IPS-18c (cell line): ENCODE measurements at regions not wholly inside any gene's neighbourhood (a gene's known extent, or its start where the extent isn't known, plus 50 kb on each side); places are given as distances from the start of the nearest gene placed in this dataset.
"Not testable (repeated sequence)": the region's sequence is repeated elsewhere in the genome, so short reads cannot be mapped to it uniquely, and the experiment has no call there.

Experiments
- H3K4me3 ChIP-seq: 2 replicates; pipeline ENCODE4 v1.7.0; 2013; ENCODE audit warnings: low read depth, mild to moderate bottlenecking, low read length, moderate library complexity; ENCODE audit not compliant: insufficient read depth
- H3K9me3 ChIP-seq: one replicate; pipeline ENCODE4 v1.6.1; 2013; ENCODE audit warnings: mild to moderate bottlenecking, low read length, moderate library complexity; ENCODE audit not compliant: control insufficient read depth, insufficient read depth

DNA sequence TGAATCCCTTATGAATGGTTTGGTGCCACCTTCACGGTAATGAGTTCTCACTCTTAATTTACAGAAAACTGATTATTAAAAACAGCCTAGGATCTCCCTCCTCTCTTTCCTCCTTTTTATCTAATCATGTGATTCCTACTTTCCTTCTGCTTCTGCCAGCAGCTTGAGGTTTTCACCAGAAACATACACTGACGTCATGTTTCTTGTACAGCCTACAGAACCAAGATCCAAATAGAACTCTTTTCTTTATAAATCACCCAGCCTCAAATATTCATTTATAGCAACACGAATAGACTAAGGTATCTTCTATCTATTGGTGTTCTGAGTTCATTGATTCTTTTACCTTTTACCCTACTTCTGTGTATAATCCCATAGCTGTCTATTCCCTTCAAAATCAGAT lies 388.9 kb upstream of the CDH10 start:
- no peak overlapping the region for H3K4me3 ChIP-seq
- H3K9me3 ChIP-seq = no peaks in the 10 kb centered on the region

DNA sequence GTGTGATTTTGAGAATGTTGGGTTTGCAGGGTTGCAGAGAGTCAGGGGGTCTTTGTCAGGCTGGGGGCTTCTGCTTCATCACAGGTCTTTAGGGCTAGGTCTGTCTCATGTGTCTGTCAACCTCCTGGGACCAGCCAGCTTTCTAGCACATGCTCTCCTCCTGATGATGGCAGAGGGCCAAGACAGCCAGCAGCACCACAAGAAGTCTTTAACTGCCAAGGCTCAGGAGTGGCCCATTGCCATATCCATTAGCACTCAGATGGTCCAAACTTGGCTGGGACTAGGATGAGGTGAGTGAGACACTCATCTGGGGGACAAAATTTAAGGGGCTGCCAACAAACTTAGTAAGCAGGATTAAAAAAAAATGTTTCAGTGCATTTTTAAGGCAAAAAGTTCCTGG lies 384.2 kb upstream of the CDH10 start:
- H3K4me3 ChIP-seq = no peak overlapping the region
- no peaks in the 10 kb centered on the region for H3K9me3 ChIP-seq

DNA sequence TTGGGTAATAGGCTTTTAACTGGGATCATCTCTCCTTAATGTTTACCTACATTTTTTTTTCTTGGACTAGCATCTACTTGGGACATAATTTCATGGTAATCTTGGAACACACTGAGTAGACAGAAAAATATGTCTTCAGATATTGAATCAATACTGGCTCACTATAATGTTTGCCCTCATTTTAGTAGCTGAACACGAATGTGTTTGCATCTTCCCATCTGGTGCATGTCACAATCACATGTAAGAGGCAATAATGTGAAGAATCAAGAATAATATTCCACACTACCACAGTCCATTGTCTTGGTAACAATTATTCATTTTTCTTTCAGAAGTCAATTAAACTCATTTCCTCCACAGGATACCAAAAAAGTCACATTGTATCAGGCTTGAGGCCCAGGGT lies 382.7 kb upstream of the CDH10 start:
- Histone ChIP-seq H3K4me3 (no peak overlapping the region), H3K9me3 (no peaks in the 10 kb centered on the region)

DNA sequence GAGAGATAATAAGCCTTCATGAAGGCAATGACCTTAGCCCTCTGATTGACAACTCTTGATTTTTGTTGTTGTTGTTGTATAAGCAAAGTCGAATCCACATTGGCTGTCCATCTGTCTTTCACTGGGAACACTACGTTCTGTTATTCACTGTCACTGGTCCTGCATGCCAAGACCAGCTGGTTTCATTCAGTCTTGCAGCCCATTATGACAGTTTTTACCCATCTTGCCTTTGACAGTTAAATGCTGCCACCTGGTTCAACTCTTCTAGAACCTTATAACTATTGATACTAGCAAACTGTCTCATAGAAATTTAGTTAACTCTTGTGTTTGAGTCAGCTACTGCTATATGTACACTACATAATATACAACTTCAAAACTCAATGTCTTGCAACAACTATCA lies 382.3 kb upstream of the CDH10 start:
- H3K4me3 ChIP-seq = no peak overlapping the region
- H3K9me3 ChIP-seq = no peaks in the 10 kb centered on the region

DNA sequence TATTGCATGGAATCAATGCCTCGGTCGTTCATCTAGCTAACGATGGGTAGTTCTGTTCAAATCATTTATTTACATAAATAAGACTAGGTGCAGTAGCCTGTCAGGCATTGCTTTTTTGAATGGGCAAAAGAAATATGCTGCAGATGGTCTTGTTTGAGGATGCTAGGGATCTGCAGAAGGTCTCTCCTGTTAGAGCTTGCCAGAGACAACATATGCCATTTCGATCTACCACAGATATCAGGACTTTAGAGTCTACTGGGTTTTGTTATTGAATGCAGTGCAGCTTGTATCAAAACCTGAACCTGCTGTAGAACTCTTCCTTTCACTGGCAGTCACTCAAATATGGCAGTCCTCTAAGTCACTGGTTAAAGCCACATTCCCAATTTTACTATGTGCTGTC lies 381.1 kb upstream of the CDH10 start:
- H3K4me3 ChIP-seq = no peak overlapping the region
- no peaks in the 10 kb centered on the region for H3K9me3 ChIP-seq

DNA sequence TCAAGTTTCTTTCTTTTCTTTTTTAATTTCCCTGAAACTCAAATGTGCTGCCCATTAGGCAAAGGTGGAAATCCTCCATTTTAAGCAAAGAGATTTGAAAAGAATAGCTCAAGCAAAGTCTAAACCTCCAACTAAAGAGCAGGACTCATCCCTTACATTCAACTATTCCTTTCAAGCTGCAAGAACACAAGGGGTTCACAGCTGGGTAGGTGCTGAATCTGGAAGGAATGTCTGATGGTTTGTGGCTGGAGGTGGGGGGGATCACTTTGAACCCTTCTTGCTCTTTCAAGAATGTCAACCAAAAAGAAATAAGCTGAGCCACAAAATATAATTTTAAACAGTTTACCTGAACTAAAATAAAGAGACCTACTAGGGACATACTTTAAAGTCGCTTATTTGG lies 375.7 kb upstream of the CDH10 start:
- Histone ChIP-seq H3K9me3 (no peaks in the 10 kb centered on the region), H3K4me3 (no peak overlapping the region)

DNA sequence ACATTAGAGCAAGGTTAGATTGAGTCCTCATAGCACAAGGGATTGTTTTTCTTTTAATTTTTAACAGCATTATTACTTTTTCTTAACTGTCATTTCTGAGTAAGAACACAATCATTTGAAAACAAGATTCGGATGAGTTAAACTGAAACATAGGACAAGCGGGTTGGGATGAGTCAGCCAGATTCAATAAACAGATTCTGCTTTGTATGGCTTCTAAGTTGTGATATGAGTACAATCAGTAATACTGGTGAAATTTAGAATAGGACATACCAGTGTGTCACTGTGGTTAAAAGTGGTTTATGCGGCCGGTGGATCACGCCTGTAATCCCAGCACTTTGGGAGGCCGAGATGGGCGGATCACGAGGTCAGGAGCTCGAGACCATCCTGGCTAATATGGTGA lies 364.3 kb upstream of the CDH10 start:
- peaks cover 2% of the 10 kb centered on the region for H3K9me3 ChIP-seq
- no peak overlapping the region for H3K4me3 ChIP-seq

DNA sequence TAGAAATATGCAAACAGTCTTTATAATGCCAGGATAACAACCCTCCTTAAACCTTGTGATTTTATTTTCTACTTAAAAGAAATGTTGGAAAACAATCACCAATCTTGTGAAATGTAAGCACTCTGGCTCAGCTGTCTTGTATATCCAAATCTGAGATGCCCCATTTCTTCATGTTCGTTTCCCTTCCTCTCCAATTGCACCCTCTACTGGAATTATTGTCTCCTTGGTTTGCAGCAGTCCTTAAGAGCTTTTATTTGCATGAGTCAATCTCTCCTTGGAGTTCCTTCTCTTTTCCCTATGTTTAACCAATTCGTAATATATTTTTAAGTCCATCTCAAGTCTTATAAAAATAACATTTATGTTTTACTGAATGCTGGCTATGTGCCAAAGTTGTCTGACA lies 362.0 kb upstream of the CDH10 start:
- H3K9me3 ChIP-seq = no peaks in the 10 kb centered on the region
- H3K4me3 ChIP-seq = no peak overlapping the region

DNA sequence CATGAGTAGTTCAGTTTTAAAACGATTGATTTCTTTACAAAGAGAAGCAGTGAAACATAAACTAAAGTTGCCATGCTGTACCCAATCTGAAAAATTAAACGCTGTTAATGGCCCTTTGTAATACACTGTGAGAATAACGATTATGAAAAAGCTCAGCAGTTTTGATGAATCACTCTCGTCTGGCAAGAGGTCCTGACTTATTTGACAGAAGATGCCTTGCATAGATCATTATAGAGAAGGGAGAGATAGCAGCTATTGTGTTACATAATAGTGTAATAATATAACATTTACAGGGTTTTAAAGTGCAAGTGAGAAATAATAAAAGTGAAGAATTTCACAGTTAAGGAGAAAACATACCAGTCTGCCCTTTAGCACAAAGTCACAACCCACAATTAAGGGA lies 361.5 kb upstream of the CDH10 start:
- Histone ChIP-seq H3K4me3 (no peak overlapping the region), H3K9me3 (no peaks in the 10 kb centered on the region)

DNA sequence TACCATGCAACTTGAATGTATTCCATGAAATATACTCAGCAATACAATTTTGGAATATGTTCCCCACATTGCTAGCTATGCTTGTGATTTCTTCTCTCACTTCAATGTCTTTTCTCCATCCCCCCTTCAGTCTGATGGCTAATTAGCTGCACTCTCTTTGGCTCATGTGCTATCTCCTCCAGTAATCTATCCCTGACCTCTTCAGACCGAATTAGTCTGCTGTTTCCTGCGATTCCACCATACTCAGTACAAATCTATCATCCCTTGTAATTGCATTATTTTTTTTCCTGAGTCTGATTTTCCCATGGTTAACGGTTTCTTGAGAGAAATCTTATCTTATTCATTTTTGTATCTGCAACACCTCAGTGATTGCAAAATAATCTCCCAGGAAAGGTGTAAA lies 360.7 kb upstream of the CDH10 start:
- Histone ChIP-seq H3K9me3 (no peaks in the 10 kb centered on the region), H3K4me3 (no peak overlapping the region)

DNA sequence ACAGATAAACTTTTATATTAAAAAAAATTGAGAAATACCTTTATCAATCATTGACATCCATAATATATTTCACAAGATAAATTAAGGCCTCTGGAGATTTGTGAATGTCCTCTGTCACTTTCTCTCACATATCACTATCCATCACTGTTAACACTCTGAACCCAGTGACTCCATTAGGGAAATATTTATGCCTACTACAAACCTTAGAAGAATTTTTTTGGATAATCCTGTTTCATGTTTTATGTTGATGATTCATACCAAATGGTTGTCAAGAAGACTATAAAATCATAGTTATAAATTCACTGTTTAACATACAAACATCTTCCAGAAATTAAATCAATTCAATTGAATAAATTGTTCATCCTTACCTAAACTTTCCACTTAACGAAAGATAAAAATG lies 357.6 kb upstream of the CDH10 start:
- Histone ChIP-seq H3K9me3 (no peaks in the 10 kb centered on the region), H3K4me3 (no peak overlapping the region)

DNA sequence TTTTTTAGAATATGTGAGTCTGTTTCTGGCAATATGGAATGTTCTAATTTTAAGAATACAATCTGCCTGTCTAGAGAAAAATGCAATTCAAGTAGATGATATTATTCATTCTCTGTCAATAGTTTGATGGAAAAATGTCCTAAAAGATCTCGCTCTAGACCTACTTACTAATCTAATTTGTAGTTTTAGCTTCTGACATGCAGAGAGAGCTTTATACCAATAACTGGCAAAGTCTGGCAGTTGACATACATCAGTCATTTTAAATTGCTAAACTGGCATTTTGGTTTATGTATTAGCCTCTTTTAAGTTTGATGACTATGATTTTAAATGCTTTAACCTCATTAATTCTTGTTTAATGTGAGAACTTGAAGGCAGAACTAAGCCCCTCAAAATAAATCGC lies 355.0 kb upstream of the CDH10 start:
- H3K4me3 ChIP-seq = no peak overlapping the region
- no peaks in the 10 kb centered on the region for H3K9me3 ChIP-seq

DNA sequence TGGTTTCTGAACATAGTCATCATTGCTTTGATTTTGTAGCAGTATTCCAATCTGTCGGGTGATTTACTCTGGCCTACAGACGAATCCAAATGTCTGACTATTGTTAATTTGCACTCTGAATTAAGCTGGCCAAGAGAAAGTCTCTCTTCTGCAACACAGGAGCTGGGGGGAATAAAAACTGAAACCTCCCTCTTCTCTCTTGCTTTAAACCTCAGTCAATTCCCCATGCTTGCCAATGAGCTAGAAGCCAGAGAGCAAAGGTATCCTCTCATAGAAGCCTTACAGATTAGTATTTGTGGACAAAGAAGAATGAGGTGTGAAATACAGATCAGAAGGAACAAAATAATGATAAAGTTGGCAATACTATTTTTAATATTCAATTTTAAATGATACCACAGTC lies 353.9 kb upstream of the CDH10 start:
- H3K4me3 ChIP-seq = no peak overlapping the region
- H3K9me3 ChIP-seq = no peaks in the 10 kb centered on the region

DNA sequence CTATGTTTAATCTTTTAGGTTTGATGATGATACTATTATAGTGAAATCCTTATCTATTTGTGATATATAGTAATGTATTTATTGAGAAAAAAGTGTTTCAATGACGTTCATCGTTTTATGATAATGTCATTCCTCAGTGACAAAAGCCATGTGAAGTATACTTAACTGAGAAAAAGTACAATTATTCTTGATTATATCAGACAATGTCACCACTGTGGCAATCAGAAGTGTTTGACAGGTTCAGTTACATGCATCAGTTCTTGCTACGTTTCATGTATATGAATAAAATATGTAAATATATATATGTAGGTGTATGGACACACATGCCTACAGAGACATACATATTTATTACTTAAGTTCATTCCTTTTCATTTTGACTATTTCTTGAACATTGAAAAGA lies 341.5 kb upstream of the CDH10 start:
- H3K4me3 ChIP-seq = no peak overlapping the region
- peaks cover 3% of the 10 kb centered on the region for H3K9me3 ChIP-seq

DNA sequence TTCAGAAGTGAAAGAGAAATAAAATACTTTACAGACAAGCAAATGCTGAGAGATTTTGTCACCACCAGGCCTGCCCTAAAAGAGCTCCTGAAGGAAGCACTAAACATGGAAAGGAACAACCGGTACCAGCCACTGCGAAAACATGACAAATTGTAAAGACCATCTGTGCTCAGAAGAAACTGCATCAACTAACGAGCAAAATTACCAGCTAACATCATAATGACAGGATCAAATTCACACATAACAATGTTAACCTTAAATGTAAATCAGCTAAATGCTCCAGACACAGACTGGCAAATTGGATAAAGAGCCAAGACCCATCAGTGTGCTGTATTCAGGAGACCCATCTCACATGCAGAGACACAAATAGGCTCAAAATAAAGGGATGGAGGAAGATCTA lies 333.8 kb upstream of the CDH10 start:
- H3K9me3 ChIP-seq, H3K4me3 ChIP-seq: not testable (repeated sequence)

DNA sequence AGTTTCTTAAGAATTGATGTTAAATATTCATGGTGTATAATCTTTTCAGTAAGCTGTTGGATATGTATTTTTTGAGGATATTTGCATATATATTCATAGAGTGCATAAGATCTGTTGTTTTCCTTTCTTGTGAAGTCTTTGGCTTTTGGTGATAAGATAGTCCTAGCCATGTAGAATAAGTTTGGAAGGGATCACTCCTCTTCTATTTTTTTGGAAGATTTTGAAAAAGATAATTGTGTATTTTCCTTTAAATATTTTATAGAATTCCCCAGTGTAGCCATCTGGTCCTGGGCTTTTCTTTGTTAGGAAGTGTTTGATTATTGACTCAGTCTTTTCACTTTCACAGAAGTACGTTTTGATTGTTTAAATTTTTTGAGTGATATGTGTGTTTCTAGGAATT lies 318.8 kb upstream of the CDH10 start:
- Histone ChIP-seq H3K9me3 (no peaks in the 10 kb centered on the region), H3K4me3 (no peak overlapping the region)

DNA sequence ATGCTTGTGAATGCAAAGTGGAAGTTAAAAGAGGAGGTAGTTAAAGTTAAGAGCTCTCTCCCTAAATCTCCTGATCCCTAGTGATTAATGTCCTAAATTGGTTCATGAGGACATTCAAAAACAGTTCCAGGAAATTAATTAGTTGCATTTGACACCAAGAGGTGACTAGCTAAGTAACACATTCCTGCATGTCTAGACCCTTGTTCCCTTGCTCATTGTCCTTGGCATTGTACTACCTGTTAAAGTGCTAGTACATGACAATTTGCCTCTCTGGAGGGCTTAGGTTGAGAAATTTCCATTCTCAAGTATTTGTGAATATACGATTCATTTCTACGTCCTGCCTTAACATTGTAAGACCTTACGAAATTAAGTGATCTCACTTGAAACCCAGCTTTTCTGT lies 278.6 kb upstream of the CDH10 start:
- Histone ChIP-seq H3K4me3 (no peak overlapping the region), H3K9me3 (no peaks in the 10 kb centered on the region)

DNA sequence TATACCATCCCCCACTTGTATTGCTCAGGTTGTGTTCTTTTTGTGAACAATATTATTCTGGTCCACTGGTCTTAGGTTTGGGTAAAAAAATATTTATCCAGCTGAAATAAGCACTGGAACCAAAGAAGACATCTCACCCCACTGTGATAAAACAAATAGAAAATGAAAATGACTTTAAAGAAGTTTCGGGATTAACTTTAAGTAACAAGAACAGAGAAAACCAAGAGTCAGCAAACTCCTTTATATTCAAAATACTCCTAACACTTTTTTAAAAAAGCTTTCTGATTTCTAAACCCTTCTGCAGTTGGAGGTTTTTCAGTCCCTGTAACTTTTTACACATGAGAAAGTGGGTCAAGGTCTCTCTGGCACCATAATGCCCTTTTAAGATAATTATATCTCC lies 273.9 kb upstream of the CDH10 start:
- H3K4me3 ChIP-seq = no peak overlapping the region
- H3K9me3 ChIP-seq = no peaks in the 10 kb centered on the region

DNA sequence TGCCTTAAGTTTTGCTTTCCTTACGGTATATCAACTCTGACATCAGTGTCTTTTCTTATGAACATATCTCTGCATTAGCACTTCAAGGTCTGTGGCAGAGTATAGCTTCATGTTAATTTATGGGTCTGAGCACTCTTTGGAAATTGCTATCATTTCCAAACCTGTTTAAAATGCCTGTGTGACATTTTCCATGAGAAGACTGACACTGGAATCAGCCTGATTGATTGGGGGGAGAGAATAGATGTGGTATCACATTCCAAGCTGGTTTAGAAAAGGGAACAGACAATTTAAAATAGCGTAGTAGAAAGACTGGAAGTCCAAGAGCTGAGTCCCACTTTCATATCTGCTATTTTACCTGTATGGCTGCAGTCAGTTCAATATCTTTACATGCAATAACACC lies 272.1 kb upstream of the CDH10 start:
- H3K9me3 ChIP-seq = no peaks in the 10 kb centered on the region

DNA sequence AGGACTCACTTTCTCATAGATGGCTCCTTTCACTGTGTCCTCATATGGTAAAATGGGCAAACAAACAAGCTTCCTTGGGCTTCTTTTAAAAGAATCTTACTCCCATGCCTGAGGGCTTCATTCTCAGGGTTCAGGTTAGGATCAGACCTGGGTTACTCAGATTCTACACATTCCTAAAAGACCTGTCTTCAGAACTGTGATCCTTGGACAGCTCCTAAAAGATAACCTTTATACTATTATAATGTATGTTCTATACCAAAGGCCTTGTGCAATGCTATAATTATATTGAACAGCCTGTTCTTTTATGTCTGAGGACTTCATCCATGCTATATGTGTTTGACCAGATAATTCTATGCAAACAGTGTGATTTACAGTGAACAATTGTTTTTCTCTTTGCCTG lies 264.4 kb upstream of the CDH10 start:
- no peak overlapping the region for H3K4me3 ChIP-seq
- no peaks in the 10 kb centered on the region for H3K9me3 ChIP-seq

More for the DNA sequence above, 272.1 kb upstream of the CDH10 start:
- H3K4me3 ChIP-seq = no peak overlapping the region
